ENCODE measurements at regions not wholly inside any gene's neighbourhood (a gene's known extent, or its start where the extent isn't known, plus 50 kb on each side); places are given as distances from the start of the nearest gene placed in this dataset.

GRCh38 chr11:69945157-69945556 lies 125.9 kb upstream of the FGF3 start:
- TF ChIP-seq CTCF (IDR thresholded peaks at IDR 0.05 in 4 of 5, conservative IDR thresholded peaks at IDR 0.05 in 1 of 5) (no peak), POLR2A (IDR thresholded peaks at IDR 0.05) (no peak)
